AG09309 (cell line): ENCODE measurements at regions not wholly inside any gene's neighbourhood (a gene's known extent, or its start where the extent isn't known, plus 50 kb on each side); places are given as distances from the start of the nearest gene placed in this dataset.

Experiments used
- DNase-seq: peaks from one replicate; pipeline ENCODE4 v3.0.0-alpha.2; 2010; ENCODE audit warnings: low read depth
- H3K4me3 ChIP-seq: 2 replicates; pipeline ENCODE4 v1.5.1; 2011; ENCODE audit warnings: mild to moderate bottlenecking, low read depth, low read length, moderate library complexity; ENCODE audit not compliant: control insufficient read depth
- CTCF ChIP-seq: IDR thresholded peaks from 2 replicates; pipeline ENCODE4 v1.5.1; 2011; ENCODE audit warnings: mild to moderate bottlenecking, low read depth, low read length, inconsistent platforms; ENCODE audit not compliant: insufficient read depth, control insufficient read depth; ENCODE audit errors: missing control alignments

- no peak for TF ChIP-seq CTCF
- H3K4me3 ChIP-seq = no peak overlapping the region
- DNase-seq = no peak
Observed at GRCh38 chr3:5466065-5466464, 278.6 kb downstream of the EDEM1 start.

GRCh38 chr3:5466717-5467116 is 279.2 kb downstream of the EDEM1 start:
- no peak for DNase-seq
- no peak for TF ChIP-seq CTCF
- H3K4me3 ChIP-seq = no peak overlapping the region

GRCh38 chr3:5473471-5473870 is 286.0 kb downstream of the EDEM1 start:
- TF ChIP-seq CTCF = no peak
- H3K4me3 ChIP-seq = no peak overlapping the region
- no peak for DNase-seq

- no peak overlapping the region for H3K4me3 ChIP-seq
- TF ChIP-seq CTCF = no peak
- no peak for DNase-seq
Observed at GRCh38 chr3:5476403-5476802, 288.9 kb downstream of the EDEM1 start.

- no peak for TF ChIP-seq CTCF
- no peak for DNase-seq
- no peak overlapping the region for H3K4me3 ChIP-seq
Observed at GRCh38 chr3:5479229-5479799, 291.8 kb downstream of the EDEM1 start.

- no peak overlapping the region for H3K4me3 ChIP-seq
- no peak for DNase-seq
- no peak for TF ChIP-seq CTCF
Observed at GRCh38 chr3:5480190-5480589, 292.7 kb downstream of the EDEM1 start.

GRCh38 chr3:5485427-5485826 is 297.9 kb downstream of the EDEM1 start:
- DNase-seq = no peak
- no peak overlapping the region for H3K4me3 ChIP-seq
- no peak for TF ChIP-seq CTCF
